CD14-positive monocyte (primary cell): ENCODE measurements at regions not wholly inside any gene's neighbourhood (a gene's known extent, or its start where the extent isn't known, plus 50 kb on each side); places are given as distances from the start of the nearest gene placed in this dataset.

ENCODE experiments used
- DNase-seq, 3 donors: peaks; one replicate each; pipeline ENCODE4 v3.0.0-alpha.2; 2011 to 2022
- H2AFZ ChIP-seq: 2 replicates; pipeline ENCODE4 v1.6.0; 2012; ENCODE audit warnings: mild to moderate bottlenecking, low read depth, low read length, inconsistent platforms; ENCODE audit not compliant: insufficient read depth, poor library complexity, severe bottlenecking
- H3K27ac ChIP-seq, 2 donors: 1 replicate in 1 of 2; 2 replicates in 1 of 2; pipeline ENCODE4 v1.5.1; 2012 to 2013; ENCODE audit warnings: low read length in 2 of 2, control low read depth in 1 of 2, inconsistent platforms in 1 of 2, low read depth in 1 of 2, mild to moderate bottlenecking in 1 of 2
- H3K27me3 ChIP-seq, 2 donors: one replicate each; pipeline versions ENCODE4 v1.6.0 to v1.6.1; 2011 to 2013; ENCODE audit warnings: low read length in 2 of 2; ENCODE audit not compliant: control insufficient read depth in 2 of 2, insufficient read depth in 2 of 2
- H3K36me3 ChIP-seq, 2 donors: replicated peaks in 1 of 2; 1 replicate in 1 of 2; 2 replicates in 1 of 2; pipeline versions ENCODE4 v1.5.1 to v1.6.1; 2012 to 2013; ENCODE audit warnings: low read length in 2 of 2, control low read depth in 1 of 2, inconsistent platforms in 1 of 2, mild to moderate bottlenecking in 1 of 2; ENCODE audit not compliant: insufficient read depth in 2 of 2, control insufficient read depth in 1 of 2
- H3K4me1 ChIP-seq, 2 donors: 1 replicate in 1 of 2; 2 replicates in 1 of 2; pipeline versions ENCODE4 v1.5.1 to v1.6.1; 2012 to 2013; ENCODE audit warnings: low read length in 2 of 2, control low read depth in 1 of 2, inconsistent platforms in 1 of 2, mild to moderate bottlenecking in 1 of 2, moderate library complexity in 1 of 2; ENCODE audit not compliant: insufficient read depth in 2 of 2, control insufficient read depth in 1 of 2
- H3K4me2 ChIP-seq: replicated peaks from 2 replicates; pipeline ENCODE3; 2012; ENCODE audit warnings: low read length, moderate library complexity, mild to moderate bottlenecking; ENCODE audit not compliant: poor library complexity, severe bottlenecking; ENCODE audit errors: extremely low read depth
- H3K4me3 ChIP-seq, 3 experiments: fragments of 200-600 bp in 1 of 3; sonication (generic) in 1 of 3; replicated peaks in 1 of 3; 1 replicate in 2 of 3; 2 replicates in 1 of 3; pipeline ENCODE4 v1.5.1; 2011 to 2013; ENCODE audit warnings: low read length in 3 of 3, mild to moderate bottlenecking in 3 of 3, control low read depth in 2 of 3, low read depth in 2 of 3, inconsistent platforms in 1 of 3, moderate library complexity in 1 of 3
- H3K79me2 ChIP-seq: 2 replicates; pipeline ENCODE4 v1.6.0; 2012; ENCODE audit warnings: mild to moderate bottlenecking, control low read depth, inconsistent platforms, low read length, moderate library complexity; ENCODE audit not compliant: insufficient read depth
- H3K9ac ChIP-seq: 2 replicates; pipeline ENCODE4 v1.6.0; 2017; ENCODE audit warnings: low read length, mild to moderate bottlenecking; ENCODE audit not compliant: insufficient read depth, poor library complexity, severe bottlenecking
- H3K9me3 ChIP-seq, 2 donors: replicated peaks in 1 of 2; 1 replicate in 1 of 2; 2 replicates in 1 of 2; pipeline versions ENCODE4 v1.5.1 to v1.6.1; 2012 to 2013; ENCODE audit warnings: low read length in 2 of 2, control low read depth in 1 of 2; ENCODE audit not compliant: control insufficient read depth in 1 of 2, insufficient read depth in 1 of 2
- H4K20me1 ChIP-seq: 2 replicates; pipeline ENCODE4 v1.6.0; 2012; ENCODE audit warnings: mild to moderate bottlenecking, low read length, control low read depth, moderate library complexity; ENCODE audit not compliant: insufficient read depth
- H3K27ac Mint-ChIP-seq, 7 donors: one replicate each; pipeline ENCODE4 v1.8.0; 2020; ENCODE audit warnings: mild to moderate bottlenecking in 7 of 7, mixed read lengths in 7 of 7, moderate library complexity in 6 of 7, inconsistent platforms in 2 of 7
- H3K27me3 Mint-ChIP-seq, 3 donors: one replicate each; pipeline ENCODE4 v1.8.0; 2021 to 2022; ENCODE audit warnings: low read depth in 3 of 3, mild to moderate bottlenecking in 3 of 3, mixed read lengths in 3 of 3, moderate library complexity in 3 of 3, inconsistent platforms in 1 of 3
- H3K36me3 Mint-ChIP-seq, 2 donors: one replicate each; pipeline ENCODE4 v1.8.0; 2020; ENCODE audit warnings: mixed read lengths in 2 of 2, inconsistent platforms in 1 of 2, mild to moderate bottlenecking in 1 of 2
- H3K4me1 Mint-ChIP-seq: one replicate; pipeline ENCODE4 v1.8.0; 2020; ENCODE audit warnings: mild to moderate bottlenecking, mixed read lengths
- H3K4me3 Mint-ChIP-seq, 2 donors: one replicate each; pipeline ENCODE4 v1.8.0; 2020; ENCODE audit warnings: mild to moderate bottlenecking in 2 of 2, mixed read lengths in 2 of 2, moderate library complexity in 1 of 2
- H3K9me3 Mint-ChIP-seq, 7 donors: one replicate each; pipeline ENCODE4 v1.8.0; 2020 to 2022; ENCODE audit warnings: mixed read lengths in 7 of 7, mild to moderate bottlenecking in 6 of 7, moderate library complexity in 6 of 7, inconsistent platforms in 2 of 7
- WGBS: methylation state at CpG from one replicate; pipeline ENCODE4 v1.1.5; 2013; ENCODE audit warnings: missing lambda C conversion rate; ENCODE audit not compliant: insufficient coverage; 5-methylcytosine and 5-hydroxymethylcytosine counted together
- intact Hi-C, 2 donors: fragments of 100-400 bp; cut with micrococcal nuclease; formaldehyde crosslinking; loops; one replicate each; pipeline versions ENCODE4 v1.15.0 to v1.15.1; 2023
- TF ChIP-seq, protein P1 (sequence below): fragments of 200-600 bp; IDR thresholded peaks from one replicate; pipeline ENCODE4 v1.8.0; 2022; ENCODE audit warnings: antibody characterized with exemption, mild to moderate bottlenecking

- H3K27me3 Mint-ChIP-seq, result peaks cover 0 to 1% (median 0%) of the 10 kb centered on the region in 3 donors
- no peak overlapping the region for H3K4me2 ChIP-seq
- no peak overlapping the region for H3K9ac ChIP-seq
- H3K79me2 ChIP-seq, result no peaks in the 10 kb centered on the region
- H3K27ac Mint-ChIP-seq, result no peak overlapping the region
- TF ChIP-seq, protein P1, sequence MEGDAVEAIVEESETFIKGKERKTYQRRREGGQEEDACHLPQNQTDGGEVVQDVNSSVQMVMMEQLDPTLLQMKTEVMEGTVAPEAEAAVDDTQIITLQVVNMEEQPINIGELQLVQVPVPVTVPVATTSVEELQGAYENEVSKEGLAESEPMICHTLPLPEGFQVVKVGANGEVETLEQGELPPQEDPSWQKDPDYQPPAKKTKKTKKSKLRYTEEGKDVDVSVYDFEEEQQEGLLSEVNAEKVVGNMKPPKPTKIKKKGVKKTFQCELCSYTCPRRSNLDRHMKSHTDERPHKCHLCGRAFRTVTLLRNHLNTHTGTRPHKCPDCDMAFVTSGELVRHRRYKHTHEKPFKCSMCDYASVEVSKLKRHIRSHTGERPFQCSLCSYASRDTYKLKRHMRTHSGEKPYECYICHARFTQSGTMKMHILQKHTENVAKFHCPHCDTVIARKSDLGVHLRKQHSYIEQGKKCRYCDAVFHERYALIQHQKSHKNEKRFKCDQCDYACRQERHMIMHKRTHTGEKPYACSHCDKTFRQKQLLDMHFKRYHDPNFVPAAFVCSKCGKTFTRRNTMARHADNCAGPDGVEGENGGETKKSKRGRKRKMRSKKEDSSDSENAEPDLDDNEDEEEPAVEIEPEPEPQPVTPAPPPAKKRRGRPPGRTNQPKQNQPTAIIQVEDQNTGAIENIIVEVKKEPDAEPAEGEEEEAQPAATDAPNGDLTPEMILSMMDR, result no peak
- H3K9me3 Mint-ChIP-seq, result peaks cover 0 to 11% (median 3%) of the 10 kb centered on the region in 7 donors
- H2AFZ ChIP-seq, result no peak overlapping the region
- no peak overlapping the region for H3K4me3 ChIP-seq
- H4K20me1 ChIP-seq, result no peaks in the 10 kb centered on the region
- no peak for DNase-seq
- no peak overlapping the region for H3K4me3 Mint-ChIP-seq
- intact Hi-C loops, result no loop called here
- H3K36me3 ChIP-seq, result no peaks in the 10 kb centered on the region
- H3K27me3 ChIP-seq, result no peaks in the 10 kb centered on the region
- no peak overlapping the region for H3K27ac ChIP-seq
- H3K36me3 Mint-ChIP-seq, result no peaks in the 10 kb centered on the region
- H3K9me3 ChIP-seq, result peaks cover 4 to 10% of the 10 kb centered on the region in 2 donors
- no peaks in the 10 kb centered on the region for H3K4me1 Mint-ChIP-seq
- no peaks in the 10 kb centered on the region for H3K4me1 ChIP-seq
These were observed 780.7 kb downstream of the NR2F1-AS1 start for GRCh38 chr5:92800365-92800764.

DNA sequence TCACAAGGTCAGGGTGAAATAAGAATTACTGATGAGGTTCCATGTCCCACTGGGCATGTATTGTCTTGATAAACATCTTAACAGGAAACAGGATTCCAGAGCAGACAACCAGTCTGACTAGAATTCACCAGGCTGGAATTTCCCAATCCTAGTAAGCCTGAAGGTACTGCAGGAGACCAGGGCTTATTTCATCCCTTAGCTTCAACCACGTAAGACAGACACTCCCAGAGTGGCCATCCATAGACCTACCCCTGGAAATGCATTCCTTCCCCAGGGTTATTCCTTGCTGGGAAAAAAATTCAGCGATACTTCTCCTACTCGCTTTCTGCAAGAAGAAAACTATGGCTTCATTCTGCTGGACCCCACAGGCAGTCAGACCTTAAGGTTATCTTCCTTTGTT is 785.4 kb downstream of the NR2F1-AS1 start:
- Histone ChIP-seq H3K36me3 (no peaks in the 10 kb centered on the region), H3K27ac (no peak overlapping the region), H3K9me3 (peaks cover 4 to 12% of the 10 kb centered on the region in 2 donors), H3K79me2 (no peaks in the 10 kb centered on the region), H3K4me2 (no peak overlapping the region), H3K27me3 (no peaks in the 10 kb centered on the region), H4K20me1 (no peaks in the 10 kb centered on the region), H2AFZ (no peak overlapping the region), H3K4me3 (no peak overlapping the region), H3K4me1 (no peaks in the 10 kb centered on the region), H3K9ac (no peak overlapping the region)
- Mint-ChIP-seq H3K4me1 (no peaks in the 10 kb centered on the region), H3K36me3 (no peaks in the 10 kb centered on the region), H3K27ac (no peak overlapping the region), H3K4me3 (no peak overlapping the region), H3K27me3 (no peaks in the 10 kb centered on the region), H3K9me3 (peaks cover 4 to 25% (median 8%) of the 10 kb centered on the region in 7 donors)
- TF ChIP-seq, protein P1, result no peak
- intact Hi-C loops, result no loop called here
- no peak for DNase-seq
- WGBS, result 76% methylated on average over 2 of the region's 3 CpGs
